Transverse colon (tissue), 4 donors: ENCODE measurements at regions not wholly inside any gene's neighbourhood (a gene's known extent, or its start where the extent isn't known, plus 50 kb on each side); places are given as distances from the start of the nearest gene placed in this dataset.

Source experiments
- DNase-seq: peaks from one replicate; pipeline ENCODE4 v3.0.0-alpha.2; 2019
- H3K27ac ChIP-seq, 4 donors: fragments of 200-600 bp; sonication (generic); 2 replicates each; pipeline ENCODE4 v1.5.1; 2016 to 2018; ENCODE audit warnings: inconsistent platforms in 4 of 4
- H3K27me3 ChIP-seq: fragments of 200-600 bp; sonication (generic); 2 replicates; pipeline ENCODE4 v1.5.1; 2017; ENCODE audit warnings: inconsistent platforms
- H3K36me3 ChIP-seq, 4 donors: fragments of 200-600 bp; sonication (generic); 2 replicates each; pipeline ENCODE4 v1.5.1; 2017 to 2019; ENCODE audit warnings: inconsistent platforms in 4 of 4
- H3K4me1 ChIP-seq, 4 donors: fragments of 200-600 bp; sonication (generic); 2 replicates each; pipeline ENCODE4 v1.5.1; 2017 to 2020; ENCODE audit warnings: inconsistent platforms in 4 of 4
- H3K4me3 ChIP-seq, 4 donors: fragments of 200-600 bp; sonication (generic); 1 replicate in 1 of 4; 2 replicates in 3 of 4; pipeline versions ENCODE4 v1.5.1 to v1.6.1; 2017 to 2019; ENCODE audit warnings: inconsistent platforms in 4 of 4
- H3K9me3 ChIP-seq, 2 donors: fragments of 200-600 bp; sonication (generic); 2 replicates each; pipeline ENCODE4 v1.5.1; 2017 to 2019; ENCODE audit warnings: inconsistent platforms in 2 of 2
- CTCF ChIP-seq, 5 experiments: fragments of 200-600 bp in 3 of 5; fragments of 450-650 bp in 2 of 5; sonication (generic) in 3 of 5; IDR thresholded peaks; 1 replicate in 2 of 5; 2 replicates in 3 of 5; pipeline ENCODE4 v1.5.1; 2016 to 2017; ENCODE audit warnings: antibody characterized with exemption in 5 of 5, inconsistent platforms in 3 of 5, mild to moderate bottlenecking in 2 of 5, moderate library complexity in 1 of 5
- EP300 ChIP-seq: sonication (generic); formaldehyde crosslinking; IDR thresholded peaks from one replicate; pipeline ENCODE4 v1.6.1; 2017; ENCODE audit warnings: antibody characterized with exemption, low read depth
- POLR2A ChIP-seq: fragments of 450-650 bp; IDR thresholded peaks from one replicate; pipeline ENCODE4 v1.6.1; 2016; ENCODE audit warnings: antibody characterized with exemption, mild to moderate bottlenecking, moderate library complexity
- POLR2AphosphoS5 ChIP-seq, 3 donors: sonication (generic); formaldehyde crosslinking; IDR thresholded peaks; one replicate each; pipeline ENCODE4 v1.6.1; 2016; ENCODE audit warnings: antibody characterized with exemption in 3 of 3
- WGBS, 2 donors: methylation state at CpG; one replicate each; pipeline ENCODE4 v1.1.5; 2018; ENCODE audit warnings: low coverage in 1 of 2; 5-methylcytosine and 5-hydroxymethylcytosine counted together
- in situ Hi-C, 4 donors: fragments of 200-750 bp; cut with MboI; loops; one replicate each; pipeline versions ENCODE4 v1.15.0 to v1.15.1; 2017; ENCODE audit warnings: low sequenced_read_pairs in 3 of 4, low pct_ligation_motif_present in 1 of 4, low pct_unique_long_range_greater_than_20kb in 1 of 4
- intact Hi-C: fragments of 100-400 bp; cut with DNase I; formaldehyde crosslinking; loops from one replicate; pipeline ENCODE4 v1.15.1; 2023; ENCODE audit warnings: low total_unique reads

GRCh38 chr3:19702416-19703078 is 231.5 kb downstream of the EFHB start:
- no peak for DNase-seq
- H3K4me1 ChIP-seq = no peaks in the 10 kb centered on the region
- H3K9me3 ChIP-seq = no peaks in the 10 kb centered on the region
- TF ChIP-seq EP300 (no peak), CTCF (IDR thresholded peaks at IDR 0.05) (no peak), POLR2AphosphoS5 (IDR thresholded peaks at IDR 0.05) (no peak), POLR2A (no peak)
- no peaks in the 10 kb centered on the region for H3K36me3 ChIP-seq
- WGBS, 2 donors = 96% methylated on average over 55 of the region's 60 CpGs; no CpG with 5 or more reads in 1 of the 2 donors
- peak overlapping the region in 1 of 4 donors; percentile 13 for H3K27ac ChIP-seq
- no peaks in the 10 kb centered on the region for H3K27me3 ChIP-seq
- in situ Hi-C loops (no loop called here), intact Hi-C loops (no loop called here)
- peak overlapping the region in 2 of 4 donors; percentile 14 to 18 for H3K4me3 ChIP-seq

- no peak overlapping the region for H3K27ac ChIP-seq
- intact Hi-C loops (no loop called here), in situ Hi-C loops (no loop called here)
- no peak overlapping the region for H3K4me3 ChIP-seq
- no peaks in the 10 kb centered on the region for H3K36me3 ChIP-seq
- WGBS, 2 donors = 40% methylated on average over 2 of the region's 2 CpGs; no CpG with 5 or more reads in 1 of the 2 donors
- H3K9me3 ChIP-seq = peaks cover 0 to 6% of the 10 kb centered on the region in 2 donors
- DNase-seq = no peak
- TF ChIP-seq POLR2A (no peak), POLR2AphosphoS5 (IDR thresholded peaks at IDR 0.05) (no peak), CTCF (IDR thresholded peaks at IDR 0.05) (no peak), EP300 (no peak)
- no peaks in the 10 kb centered on the region for H3K4me1 ChIP-seq
- no peaks in the 10 kb centered on the region for H3K27me3 ChIP-seq
These were observed 245.2 kb downstream of the EFHB start for GRCh38 chr3:19688767-19689166.

- Histone ChIP-seq H3K4me3 (no peak overlapping the region), H3K4me1 (no peaks in the 10 kb centered on the region), H3K9me3 (no peaks in the 10 kb centered on the region), H3K36me3 (no peaks in the 10 kb centered on the region), H3K27ac (no peak overlapping the region), H3K27me3 (no peaks in the 10 kb centered on the region)
- WGBS, 2 donors = 80% methylated on average over 2 of the region's 2 CpGs; no CpG with 5 or more reads in 1 of the 2 donors
- in situ Hi-C loops = no loop called here
- no peak for DNase-seq
- TF ChIP-seq POLR2AphosphoS5 (IDR thresholded peaks at IDR 0.05) (no peak), POLR2A (no peak)
- intact Hi-C loops = no loop called here
These were observed 265.9 kb downstream of the EFHB start for GRCh38 chr3:19668163-19668562.

- Histone ChIP-seq H3K27me3 (no peaks in the 10 kb centered on the region), H3K4me1 (no peaks in the 10 kb centered on the region), H3K9me3 (no peaks in the 10 kb centered on the region), H3K4me3 (no peak overlapping the region), H3K27ac (no peak overlapping the region), H3K36me3 (no peaks in the 10 kb centered on the region)
- DNase-seq = no peak
- 87 to 94% methylated on average over 3 to 6 of the region's 6 CpGs for WGBS, 2 donors
- TF ChIP-seq CTCF (IDR thresholded peaks at IDR 0.05) = no peak
- TF ChIP-seq POLR2AphosphoS5 (IDR thresholded peaks at IDR 0.05) = no peak
- TF ChIP-seq POLR2A = no peak
- no peak for TF ChIP-seq EP300
- in situ Hi-C loops = no loop called here
- intact Hi-C loops = no loop called here
These were observed 271.5 kb downstream of the EFHB start for GRCh38 chr3:19662486-19662885.

GRCh38 chr3:19652336-19652735 is 281.7 kb downstream of the EFHB start:
- Histone ChIP-seq H3K36me3 (no peaks in the 10 kb centered on the region), H3K27ac (no peak overlapping the region), H3K4me3 (no peak overlapping the region), H3K27me3 (no peaks in the 10 kb centered on the region), H3K9me3 (peaks cover 9 to 15% of the 10 kb centered on the region in 2 donors), H3K4me1 (no peaks in the 10 kb centered on the region)
- in situ Hi-C loops = no loop called here
- intact Hi-C loops = no loop called here
- no peak for TF ChIP-seq POLR2A
- no peak for TF ChIP-seq CTCF (IDR thresholded peaks at IDR 0.05)
- TF ChIP-seq POLR2AphosphoS5 (IDR thresholded peaks at IDR 0.05) = no peak
- TF ChIP-seq EP300 = no peak
- DNase-seq = no peak
